A549 (cell line): ENCODE measurements at regions not wholly inside any gene's neighbourhood (a gene's known extent, or its start where the extent isn't known, plus 50 kb on each side); places are given as distances from the start of the nearest gene placed in this dataset.

Experiments
- BHLHE40 ChIP-seq: IDR thresholded peaks from 2 replicates; pipeline ENCODE4 v1.6.1; 2012; ENCODE audit warnings: low read depth, low read length, inconsistent platforms
- CHD2 ChIP-seq: fragments of 150-350 bp; IDR thresholded peaks from 2 replicates; pipeline ENCODE4 v1.6.1; 2014; ENCODE audit warnings: low read length; ENCODE audit not compliant: partially characterized antibody
- CTCF ChIP-seq: fragments of >200 bp; sonication (Bioruptor Twin); formaldehyde crosslinking; IDR thresholded peaks from 3 replicates; pipeline ENCODE4 v1.5.1; 2016
- E2F6 ChIP-seq: IDR thresholded peaks from 2 replicates; pipeline ENCODE4 v1.6.1; 2012; ENCODE audit warnings: low read depth, borderline replicate concordance
- EP300 ChIP-seq, 2 experiments: fragments of >200 bp; sonication (Bioruptor Twin); formaldehyde crosslinking; IDR thresholded peaks; 2 replicates in 1 of 2; 3 replicates in 1 of 2; pipeline ENCODE4 v1.6.1; 2016 to 2017
- JUN ChIP-seq, 2 experiments: fragments of >200 bp; sonication (Bioruptor Twin); formaldehyde crosslinking; IDR thresholded peaks; 2 replicates in 1 of 2; 3 replicates in 1 of 2; pipeline ENCODE4 v1.6.1; 2016 to 2017
- JUNB ChIP-seq: fragments of >200 bp; sonication (Bioruptor Twin); formaldehyde crosslinking; IDR thresholded peaks from 2 replicates; pipeline ENCODE4 v1.6.1; 2016
- MAX ChIP-seq: IDR thresholded peaks from 2 replicates; pipeline ENCODE4 v1.6.1; 2012
- MYC ChIP-seq: IDR thresholded peaks from 2 replicates; pipeline ENCODE4 v1.6.1; 2012; ENCODE audit warnings: mild to moderate bottlenecking, inconsistent platforms, low read length, improper control_type of control experiment, borderline replicate concordance
- POLR2A ChIP-seq: IDR thresholded peaks from 2 replicates; pipeline ENCODE4 v1.6.1; 2012; ENCODE audit warnings: mild to moderate bottlenecking, low read length
- RFX5 ChIP-seq: fragments of 450-650 bp; IDR thresholded peaks from 2 replicates; pipeline ENCODE4 v1.7.1; 2014; ENCODE audit warnings: antibody characterized with exemption, mild to moderate bottlenecking, moderate library complexity
- ZFP36 ChIP-seq: fragments of 450-650 bp; IDR thresholded peaks from 2 replicates; pipeline ENCODE4 v1.6.1; 2014; ENCODE audit warnings: borderline replicate concordance; ENCODE audit not compliant: partially characterized antibody

- TF ChIP-seq MAX (no peak), ZFP36 (no peak), CTCF (no peak), BHLHE40 (no peak), EP300 (IDR thresholded peaks at IDR 0.05) (no peak), JUN (IDR thresholded peaks at IDR 0.05) (no peak), MYC (no peak), CHD2 (no peak), RFX5 (no peak), POLR2A (no peak), JUNB (no peak), E2F6 (no peak)
These were observed 263.7 kb downstream of the TTC6 start for GRCh38 chr14:37859177-37859576.
